GM23338 (cell line): ENCODE measurements at regions not wholly inside any gene's neighbourhood (a gene's known extent, or its start where the extent isn't known, plus 50 kb on each side); places are given as distances from the start of the nearest gene placed in this dataset.
A peak's percentile ranks its signal among the peaks of the same experiment; 100 is the strongest.

Experiments
- ATAC-seq: fragments of 200-7000 bp; cut with Tn5 transposase; 3 replicates; pipeline ENCODE4 v1.9.1; 2020
- DNase-seq: peaks from one replicate; pipeline ENCODE4 v3.0.0-alpha.2; 2015; ENCODE audit warnings: low spot score
- H2AFZ ChIP-seq: fragments of 200-600 bp; sonication (generic); 2 replicates; pipeline ENCODE4 v1.8.0; 2016; ENCODE audit warnings: antibody characterized with exemption, mild to moderate bottlenecking, moderate library complexity
- H3F3A ChIP-seq: fragments of 200-600 bp; sonication (generic); replicated peaks from 2 replicates; pipeline ENCODE4 v1.8.0; 2017; ENCODE audit warnings: antibody characterized with exemption, mixed run types, low read depth
- H3K27ac ChIP-seq: fragments of 200-600 bp; sonication (generic); 2 replicates; pipeline ENCODE4 v1.6.1; 2016; ENCODE audit warnings: low read depth
- H3K27me3 ChIP-seq: fragments of 200-600 bp; sonication (generic); 2 replicates; pipeline ENCODE4 v1.8.0; 2016; ENCODE audit warnings: mild to moderate bottlenecking, mixed run types, moderate library complexity; ENCODE audit not compliant: insufficient read depth
- H3K36me3 ChIP-seq: fragments of 200-600 bp; sonication (generic); 2 replicates; pipeline ENCODE4 v1.8.0; 2016; ENCODE audit warnings: mild to moderate bottlenecking; ENCODE audit not compliant: insufficient read depth
- H3K4me1 ChIP-seq: fragments of 200-600 bp; sonication (generic); 2 replicates; pipeline ENCODE4 v1.8.0; 2016; ENCODE audit warnings: mild to moderate bottlenecking, moderate library complexity; ENCODE audit not compliant: insufficient read depth
- H3K4me2 ChIP-seq: fragments of 200-600 bp; sonication (generic); 2 replicates; pipeline ENCODE4 v1.7.1; 2017; ENCODE audit warnings: mixed run types
- H3K4me3 ChIP-seq: fragments of 200-600 bp; sonication (generic); 2 replicates; pipeline ENCODE4 v1.6.1; 2016; ENCODE audit warnings: mixed run types
- H3K79me2 ChIP-seq: fragments of 200-600 bp; sonication (generic); replicated peaks from 2 replicates; pipeline ENCODE4 v1.8.0; 2017; ENCODE audit warnings: mild to moderate bottlenecking; ENCODE audit not compliant: insufficient read depth
- H3K9me2 ChIP-seq: fragments of 200-600 bp; sonication (generic); 2 replicates; pipeline ENCODE4 v1.8.0; 2017; ENCODE audit not compliant: insufficient read depth
- H4K20me1 ChIP-seq: fragments of 200-600 bp; sonication (generic); replicated peaks from 2 replicates; pipeline ENCODE4 v1.8.0; 2017; ENCODE audit warnings: mild to moderate bottlenecking; ENCODE audit not compliant: insufficient read depth
- H3K27ac Mint-ChIP-seq: 2 replicates; pipeline ENCODE4 v1.8.0; 2020; ENCODE audit warnings: inconsistent platforms, mild to moderate bottlenecking, moderate library complexity, mixed read lengths
- H3K27me3 Mint-ChIP-seq: 3 replicates; pipeline ENCODE4 v1.8.0; 2022; ENCODE audit warnings: low read depth, mild to moderate bottlenecking, moderate library complexity, mixed read lengths, inconsistent platforms; ENCODE audit not compliant: insufficient read depth, poor library complexity
- H3K36me3 Mint-ChIP-seq: 3 replicates; pipeline ENCODE4 v1.8.0; 2021; ENCODE audit warnings: low read depth, mild to moderate bottlenecking, inconsistent platforms, moderate library complexity, mixed read lengths
- H3K4me1 Mint-ChIP-seq: 3 replicates; pipeline ENCODE4 v1.8.0; 2020; ENCODE audit warnings: mild to moderate bottlenecking, inconsistent platforms, mixed read lengths
- H3K4me3 Mint-ChIP-seq: 3 replicates; pipeline ENCODE4 v1.8.0; 2021; ENCODE audit warnings: moderate library complexity, mild to moderate bottlenecking, inconsistent platforms, mixed read lengths
- H3K9me3 Mint-ChIP-seq: 3 replicates; pipeline ENCODE4 v1.8.0; 2020; ENCODE audit warnings: moderate library complexity, mild to moderate bottlenecking, inconsistent platforms, mixed read lengths
- CREB1 ChIP-seq: fragments of 250-450 bp; sonication (Bioruptor Pico); IDR thresholded peaks from 2 replicates; pipeline ENCODE4 v1.5.0; 2020; ENCODE audit warnings: low read depth, mild to moderate bottlenecking, moderate library complexity
- CTCF ChIP-seq, 2 experiments: fragments of 200-600 bp in 1 of 2; sonication (generic) in 1 of 2; conservative IDR thresholded peaks; 2 replicates each; pipeline versions ENCODE4 v1.5.1 to v1.6.1; 2016 to 2017; ENCODE audit warnings: antibody characterized with exemption in 2 of 2, low read depth in 2 of 2, mild to moderate bottlenecking in 2 of 2, moderate library complexity in 1 of 2
- EZH2phosphoT487 ChIP-seq: fragments of 200-600 bp; sonication (generic); IDR thresholded peaks from one replicate; pipeline ENCODE4 v1.8.1; 2018; ENCODE audit warnings: antibody characterized with exemption; ENCODE audit not compliant: unreplicated experiment
- POLR2AphosphoS5 ChIP-seq: IDR thresholded peaks from 2 replicates; pipeline ENCODE4 v1.6.1; 2016; ENCODE audit warnings: antibody characterized with exemption, low read depth
- STAT1 ChIP-seq: IDR thresholded peaks from one replicate; pipeline ENCODE4 v1.6.1; 2016; ENCODE audit warnings: antibody characterized with exemption; ENCODE audit not compliant: unreplicated experiment
- TF ChIP-seq, protein P1 (sequence below): IDR thresholded peaks from one replicate; pipeline ENCODE4 v1.6.1; 2018; ENCODE audit warnings: antibody characterized with exemption; ENCODE audit not compliant: unreplicated experiment

- peaks cover 22% of the 10 kb centered on the region for H3K4me1 Mint-ChIP-seq
- H4K20me1 ChIP-seq = no peaks in the 10 kb centered on the region
- no peaks in the 10 kb centered on the region for H3F3A ChIP-seq
- H3K27ac Mint-ChIP-seq = no peak overlapping the region
- H3K36me3 Mint-ChIP-seq = no peaks in the 10 kb centered on the region
- no peaks in the 10 kb centered on the region for H3K9me3 Mint-ChIP-seq
- peaks cover 21% of the 10 kb centered on the region for H3K4me1 ChIP-seq
- no peaks in the 10 kb centered on the region for H3K79me2 ChIP-seq
- H3K36me3 ChIP-seq = no peaks in the 10 kb centered on the region
- no peaks in the 10 kb centered on the region for H3K27me3 Mint-ChIP-seq
- no peaks in the 10 kb centered on the region for H3K27me3 ChIP-seq
- H3K4me3 Mint-ChIP-seq = no peak overlapping the region
- TF ChIP-seq STAT1 = no peak
- DNase-seq = no peak
- H3K27ac ChIP-seq = no peak overlapping the region
- no peak overlapping the region for H3K4me3 ChIP-seq
- no peak overlapping the region for H3K4me2 ChIP-seq
- H2AFZ ChIP-seq = 0 out of 2 replicates have a peak overlapping the region, but pooled peaks have one; percentile 38
- no peaks in the 10 kb centered on the region; the same call in 1 of the 2 replicates for H3K9me2 ChIP-seq
- no peak for ATAC-seq
These were observed 108.1 kb downstream of the MYCN start for GRCh38 chr2:16048466-16048865.

DNA sequence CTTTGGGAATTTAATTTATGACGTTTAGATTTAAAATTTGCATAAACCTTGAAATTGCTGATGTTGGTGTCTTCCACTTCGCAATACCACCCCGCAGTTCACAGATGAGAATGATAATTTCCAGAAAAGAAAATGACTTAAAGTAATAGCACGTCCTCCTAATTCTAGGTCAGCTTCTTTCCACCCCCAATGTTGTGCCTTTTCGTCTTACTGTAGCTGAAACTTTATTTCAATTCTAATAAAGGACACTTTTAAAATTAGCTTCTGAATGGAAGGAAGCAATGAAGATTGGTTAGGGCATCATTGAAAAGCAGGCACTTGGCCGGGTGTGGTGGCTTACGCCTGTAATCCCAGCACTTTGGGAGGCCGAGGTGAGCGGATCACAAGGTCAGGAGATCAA is 107.4 kb downstream of the MYCN start:
- no peak for ATAC-seq
- H3K27me3 Mint-ChIP-seq = peaks cover 2% of the 10 kb centered on the region
- TF ChIP-seq, protein P1, sequence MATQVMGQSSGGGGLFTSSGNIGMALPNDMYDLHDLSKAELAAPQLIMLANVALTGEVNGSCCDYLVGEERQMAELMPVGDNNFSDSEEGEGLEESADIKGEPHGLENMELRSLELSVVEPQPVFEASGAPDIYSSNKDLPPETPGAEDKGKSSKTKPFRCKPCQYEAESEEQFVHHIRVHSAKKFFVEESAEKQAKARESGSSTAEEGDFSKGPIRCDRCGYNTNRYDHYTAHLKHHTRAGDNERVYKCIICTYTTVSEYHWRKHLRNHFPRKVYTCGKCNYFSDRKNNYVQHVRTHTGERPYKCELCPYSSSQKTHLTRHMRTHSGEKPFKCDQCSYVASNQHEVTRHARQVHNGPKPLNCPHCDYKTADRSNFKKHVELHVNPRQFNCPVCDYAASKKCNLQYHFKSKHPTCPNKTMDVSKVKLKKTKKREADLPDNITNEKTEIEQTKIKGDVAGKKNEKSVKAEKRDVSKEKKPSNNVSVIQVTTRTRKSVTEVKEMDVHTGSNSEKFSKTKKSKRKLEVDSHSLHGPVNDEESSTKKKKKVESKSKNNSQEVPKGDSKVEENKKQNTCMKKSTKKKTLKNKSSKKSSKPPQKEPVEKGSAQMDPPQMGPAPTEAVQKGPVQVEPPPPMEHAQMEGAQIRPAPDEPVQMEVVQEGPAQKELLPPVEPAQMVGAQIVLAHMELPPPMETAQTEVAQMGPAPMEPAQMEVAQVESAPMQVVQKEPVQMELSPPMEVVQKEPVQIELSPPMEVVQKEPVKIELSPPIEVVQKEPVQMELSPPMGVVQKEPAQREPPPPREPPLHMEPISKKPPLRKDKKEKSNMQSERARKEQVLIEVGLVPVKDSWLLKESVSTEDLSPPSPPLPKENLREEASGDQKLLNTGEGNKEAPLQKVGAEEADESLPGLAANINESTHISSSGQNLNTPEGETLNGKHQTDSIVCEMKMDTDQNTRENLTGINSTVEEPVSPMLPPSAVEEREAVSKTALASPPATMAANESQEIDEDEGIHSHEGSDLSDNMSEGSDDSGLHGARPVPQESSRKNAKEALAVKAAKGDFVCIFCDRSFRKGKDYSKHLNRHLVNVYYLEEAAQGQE = no peak
- no peak for TF ChIP-seq EZH2phosphoT487

DNA sequence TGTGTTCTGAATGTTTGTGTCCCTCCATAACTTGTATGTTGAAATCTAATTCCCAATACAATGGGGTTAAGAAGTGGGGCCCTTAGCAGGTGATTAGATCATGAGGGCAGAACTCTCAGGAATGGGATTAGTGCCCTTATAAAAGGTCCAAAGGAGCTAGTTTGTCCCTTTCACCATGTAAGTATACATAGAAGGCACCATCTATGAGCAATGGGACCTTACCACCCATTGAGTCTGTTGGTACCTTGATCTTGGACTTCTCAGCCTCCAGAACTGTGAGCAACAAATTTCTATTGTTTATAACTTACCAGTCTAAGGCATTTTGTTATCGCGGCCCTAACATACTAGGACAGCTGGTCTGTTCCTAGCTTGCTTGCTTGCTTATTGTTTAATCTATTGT is 106.3 kb downstream of the MYCN start:
- Histone ChIP-seq H3K36me3 (no peaks in the 10 kb centered on the region), H2AFZ (no peak overlapping the region), H3K27me3 (no peaks in the 10 kb centered on the region), H3F3A (no peaks in the 10 kb centered on the region), H3K9me2 (no peaks in the 10 kb centered on the region), H3K4me1 (peaks cover 21% of the 10 kb centered on the region), H3K4me2 (no peak overlapping the region), H3K27ac (no peak overlapping the region), H3K79me2 (no peaks in the 10 kb centered on the region), H4K20me1 (no peaks in the 10 kb centered on the region), H3K4me3 (no peak overlapping the region)
- Mint-ChIP-seq H3K4me1 (peaks cover 22% of the 10 kb centered on the region), H3K27ac (no peak overlapping the region), H3K36me3 (no peaks in the 10 kb centered on the region), H3K9me3 (no peaks in the 10 kb centered on the region; the same call in 2 of the 3 replicates), H3K4me3 (no peak overlapping the region), H3K27me3 (peaks cover 4% of the 10 kb centered on the region)
- DNase-seq (no peak), ATAC-seq (no peak)
- TF ChIP-seq CREB1 (no peak), POLR2AphosphoS5 (no peak), CTCF (conservative IDR thresholded peaks at IDR 0.05; ENCODE audit: low read depth in 2 of 2) (no peak), STAT1 (no peak)

More for the DNA sequence above, 107.4 kb downstream of the MYCN start:
- H3K4me1 ChIP-seq = peaks cover 21% of the 10 kb centered on the region
- H3F3A ChIP-seq = no peaks in the 10 kb centered on the region
- H3K4me3 ChIP-seq = no peak overlapping the region
- H3K36me3 ChIP-seq = no peaks in the 10 kb centered on the region
- no peak overlapping the region for H2AFZ ChIP-seq
- Mint-ChIP-seq H3K4me1 (peaks cover 22% of the 10 kb centered on the region), H3K36me3 (no peaks in the 10 kb centered on the region), H3K27ac (no peak overlapping the region), H3K4me3 (no peak overlapping the region), H3K9me3 (no peaks in the 10 kb centered on the region)
- no peaks in the 10 kb centered on the region for H3K79me2 ChIP-seq
- no peaks in the 10 kb centered on the region for H3K27me3 ChIP-seq
- H3K4me2 ChIP-seq = no peak overlapping the region
- no peaks in the 10 kb centered on the region for H4K20me1 ChIP-seq
- no peaks in the 10 kb centered on the region for H3K9me2 ChIP-seq
- DNase-seq = no peak
- H3K27ac ChIP-seq = no peak overlapping the region
